Cardiac muscle cell (in vitro differentiated cells and primary cell): ENCODE measurements at regions not wholly inside any gene's neighbourhood (a gene's known extent, or its start where the extent isn't known, plus 50 kb on each side); places are given as distances from the start of the nearest gene placed in this dataset.

Source experiments
- DNase-seq, 2 donors: peaks; one replicate each; pipeline versions ENCODE4 v3.0.0 to v3.0.0-alpha.2; 2010 to 2017; ENCODE audit warnings: low read depth in 1 of 2, low spot score in 1 of 2
- H3K27ac ChIP-seq: fragments of 200-600 bp; sonication (generic); 2 replicates; pipeline ENCODE4 v1.5.1; 2016
- H3K27me3 ChIP-seq: fragments of 200-600 bp; sonication (generic); 2 replicates; pipeline ENCODE4 v1.6.0; 2016; ENCODE audit warnings: control low read depth
- H3K36me3 ChIP-seq: fragments of 200-600 bp; sonication (generic); 2 replicates; pipeline ENCODE4 v1.5.1; 2016; ENCODE audit warnings: control low read depth
- H3K4me1 ChIP-seq: fragments of 200-600 bp; sonication (generic); 2 replicates; pipeline ENCODE4 v1.8.1; 2017; ENCODE audit warnings: low read depth, mild to moderate bottlenecking, mixed run types
- H3K4me3 ChIP-seq: fragments of 200-600 bp; sonication (generic); 2 replicates; pipeline ENCODE4 v1.5.1; 2016; ENCODE audit warnings: mild to moderate bottlenecking
- H3K9me3 ChIP-seq: fragments of 200-600 bp; sonication (generic); 2 replicates; pipeline ENCODE4 v1.5.1; 2017; ENCODE audit warnings: low read depth, mild to moderate bottlenecking, control low read depth
- TF ChIP-seq, protein P1 (sequence below): IDR thresholded peaks from 2 replicates; pipeline ENCODE4 v1.5.1; 2012; ENCODE audit warnings: low read depth, mild to moderate bottlenecking, low read length

DNA sequence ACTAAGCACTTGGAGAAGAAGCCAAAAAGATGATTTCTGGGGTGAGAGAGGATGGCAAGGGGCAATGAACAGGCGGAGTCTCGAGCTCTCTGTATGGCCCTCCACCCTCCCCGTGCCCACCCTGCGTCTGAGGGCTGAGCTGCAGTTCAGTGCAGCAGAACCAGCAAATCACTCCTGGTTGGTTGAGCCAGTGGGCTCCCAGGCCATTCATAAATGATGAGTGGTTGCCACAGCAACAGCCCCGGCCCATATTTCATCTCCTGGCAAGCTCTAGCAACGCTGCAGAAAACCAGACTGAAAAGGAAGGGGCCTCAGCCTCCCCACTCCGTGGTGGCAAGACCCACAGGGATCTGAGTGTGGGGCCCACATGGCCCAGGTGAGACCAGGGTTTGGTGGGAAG lies 93.8 kb upstream of the PPP1R26 start:
- Histone ChIP-seq H3K4me3 (no peak overlapping the region), H3K36me3 (no peaks in the 10 kb centered on the region), H3K27ac (no peak overlapping the region), H3K27me3 (no peaks in the 10 kb centered on the region), H3K4me1 (peaks cover 7% of the 10 kb centered on the region), H3K9me3 (no peaks in the 10 kb centered on the region)
- no peak for DNase-seq
- TF ChIP-seq, protein P1, sequence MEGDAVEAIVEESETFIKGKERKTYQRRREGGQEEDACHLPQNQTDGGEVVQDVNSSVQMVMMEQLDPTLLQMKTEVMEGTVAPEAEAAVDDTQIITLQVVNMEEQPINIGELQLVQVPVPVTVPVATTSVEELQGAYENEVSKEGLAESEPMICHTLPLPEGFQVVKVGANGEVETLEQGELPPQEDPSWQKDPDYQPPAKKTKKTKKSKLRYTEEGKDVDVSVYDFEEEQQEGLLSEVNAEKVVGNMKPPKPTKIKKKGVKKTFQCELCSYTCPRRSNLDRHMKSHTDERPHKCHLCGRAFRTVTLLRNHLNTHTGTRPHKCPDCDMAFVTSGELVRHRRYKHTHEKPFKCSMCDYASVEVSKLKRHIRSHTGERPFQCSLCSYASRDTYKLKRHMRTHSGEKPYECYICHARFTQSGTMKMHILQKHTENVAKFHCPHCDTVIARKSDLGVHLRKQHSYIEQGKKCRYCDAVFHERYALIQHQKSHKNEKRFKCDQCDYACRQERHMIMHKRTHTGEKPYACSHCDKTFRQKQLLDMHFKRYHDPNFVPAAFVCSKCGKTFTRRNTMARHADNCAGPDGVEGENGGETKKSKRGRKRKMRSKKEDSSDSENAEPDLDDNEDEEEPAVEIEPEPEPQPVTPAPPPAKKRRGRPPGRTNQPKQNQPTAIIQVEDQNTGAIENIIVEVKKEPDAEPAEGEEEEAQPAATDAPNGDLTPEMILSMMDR: no peak

DNA sequence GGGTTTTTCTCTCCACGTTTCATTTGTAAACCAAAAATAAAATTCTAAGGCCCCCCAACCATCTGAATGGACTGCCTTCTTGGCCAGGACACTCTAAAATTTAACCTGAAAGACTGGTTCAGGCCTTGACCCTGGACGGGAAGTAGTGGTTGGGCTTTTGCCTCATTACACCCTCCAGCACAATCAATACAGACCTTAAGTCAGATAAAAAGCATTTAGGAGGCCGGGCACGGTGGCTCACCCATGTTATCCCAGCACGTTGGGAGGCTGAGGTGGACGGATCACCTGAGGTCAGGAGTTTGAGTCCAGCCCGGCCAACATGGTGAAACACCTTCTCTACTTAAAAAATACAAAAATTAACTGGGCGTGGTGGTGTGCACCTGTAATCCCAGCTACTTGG lies 91.6 kb upstream of the PPP1R26 start:
- Histone ChIP-seq H3K27me3 (no peaks in the 10 kb centered on the region), H3K27ac (no peak overlapping the region), H3K9me3 (no peaks in the 10 kb centered on the region), H3K4me1 (peaks cover 7% of the 10 kb centered on the region), H3K36me3 (no peaks in the 10 kb centered on the region), H3K4me3 (no peak overlapping the region)
- no peak for DNase-seq
- TF ChIP-seq, protein P1: no peak

DNA sequence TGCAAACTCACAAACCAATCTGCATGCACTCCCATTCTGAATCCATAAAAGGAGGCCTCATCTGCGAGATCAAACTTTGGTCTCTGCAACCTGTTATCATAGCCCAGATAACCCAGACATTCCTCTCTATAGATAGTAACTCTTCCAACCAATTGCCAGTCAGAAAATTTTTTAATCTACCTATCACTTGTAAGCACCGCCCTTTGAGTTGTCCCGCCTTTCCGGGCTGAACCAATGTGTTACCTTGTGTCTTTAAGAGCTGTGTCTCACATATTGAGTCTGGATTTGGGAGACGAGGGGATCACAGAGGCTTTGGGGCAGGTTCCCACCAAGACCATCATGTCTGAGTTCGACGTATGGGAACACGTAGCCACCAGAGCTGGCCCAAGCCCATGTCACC lies 91.1 kb upstream of the PPP1R26 start:
- H3K27ac ChIP-seq: no peak overlapping the region
- no peaks in the 10 kb centered on the region for H3K36me3 ChIP-seq
- no peak overlapping the region for H3K4me3 ChIP-seq
- H3K27me3 ChIP-seq: no peaks in the 10 kb centered on the region
- TF ChIP-seq, protein P1: no peak
- peaks cover 7% of the 10 kb centered on the region for H3K4me1 ChIP-seq
- no peak for DNase-seq
- H3K9me3 ChIP-seq: no peaks in the 10 kb centered on the region

DNA sequence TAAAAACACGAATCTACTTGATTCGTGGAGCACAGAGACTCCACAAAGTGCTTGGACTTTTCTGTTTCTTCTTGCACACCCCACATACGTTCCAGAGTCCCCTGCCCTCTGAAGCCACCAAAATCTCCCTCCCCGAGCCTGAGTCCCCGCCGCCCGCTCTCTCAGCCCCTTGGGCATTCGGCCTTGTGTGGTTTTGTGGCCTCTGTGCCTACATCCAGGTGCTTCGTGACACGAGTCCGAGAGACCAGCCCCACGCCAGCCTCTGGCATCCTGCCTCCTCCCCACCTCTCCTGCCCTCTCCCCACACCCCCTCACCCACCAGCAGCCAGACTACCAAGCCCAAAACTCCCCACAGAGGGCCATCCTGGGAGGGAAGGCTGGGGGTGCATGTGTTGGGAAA lies 87.8 kb upstream of the PPP1R26 start:
- peaks cover 14% of the 10 kb centered on the region for H3K4me1 ChIP-seq
- no peaks in the 10 kb centered on the region for H3K36me3 ChIP-seq
- H3K4me3 ChIP-seq: no peak overlapping the region
- no peaks in the 10 kb centered on the region for H3K27me3 ChIP-seq
- no peak overlapping the region for H3K27ac ChIP-seq
- no peaks in the 10 kb centered on the region for H3K9me3 ChIP-seq
- TF ChIP-seq, protein P1: no peak
- no peak for DNase-seq

DNA sequence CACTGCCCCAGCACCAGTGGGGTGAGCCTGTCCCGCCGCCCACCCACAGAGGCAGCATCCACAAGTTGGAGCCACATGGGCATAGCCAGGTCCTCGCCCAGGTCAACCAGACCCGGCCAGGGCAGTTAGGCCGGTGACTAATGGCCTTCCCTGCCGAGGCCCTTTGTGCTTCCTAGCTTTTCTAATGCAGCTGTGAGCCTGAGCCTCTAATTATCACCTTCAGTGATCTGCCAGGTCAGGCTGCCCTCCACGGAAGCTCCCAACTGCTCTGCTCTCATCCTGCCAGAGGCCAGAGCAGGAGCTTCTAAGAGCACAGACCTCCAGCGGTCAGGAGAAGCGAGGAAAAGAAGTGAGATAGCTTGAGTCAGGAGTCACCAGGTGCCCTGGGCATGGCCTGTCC lies 87.1 kb upstream of the PPP1R26 start:
- Histone ChIP-seq H3K4me3 (no peak overlapping the region), H3K27ac (no peak overlapping the region), H3K27me3 (no peaks in the 10 kb centered on the region), H3K9me3 (no peaks in the 10 kb centered on the region), H3K4me1 (peaks cover 14% of the 10 kb centered on the region), H3K36me3 (no peaks in the 10 kb centered on the region)
- DNase-seq: no peak
- TF ChIP-seq, protein P1: no peak

DNA sequence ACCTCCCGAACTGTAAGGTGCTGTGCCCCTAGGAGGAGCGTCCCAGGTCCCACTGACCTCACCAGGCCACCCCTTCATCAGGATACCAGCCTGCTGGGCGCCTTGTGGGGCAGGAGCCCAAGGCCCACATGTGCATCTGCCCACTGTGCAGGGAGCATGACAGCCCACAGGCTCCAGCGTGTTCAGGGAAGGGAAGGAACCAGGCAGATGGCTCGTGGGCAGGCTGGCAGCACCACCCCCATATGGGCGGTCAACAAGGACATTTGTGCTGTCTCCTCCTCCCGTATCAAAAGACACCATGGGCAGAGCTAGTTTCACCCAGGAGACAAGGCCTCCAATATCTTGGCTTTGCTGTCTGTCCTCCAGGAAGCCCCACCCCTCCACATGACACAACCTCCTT lies 85.5 kb upstream of the PPP1R26 start:
- DNase-seq: no peak

More for the DNA sequence above, 85.5 kb upstream of the PPP1R26 start:
- no peak overlapping the region for H3K4me3 ChIP-seq
- peaks cover 7% of the 10 kb centered on the region for H3K4me1 ChIP-seq
- H3K27me3 ChIP-seq: no peaks in the 10 kb centered on the region
- TF ChIP-seq, protein P1: no peak
- peak overlapping the region; percentile 2 for H3K27ac ChIP-seq
- H3K36me3 ChIP-seq: no peaks in the 10 kb centered on the region
- no peaks in the 10 kb centered on the region for H3K9me3 ChIP-seq
